ENCODE measurements at regions not wholly inside any gene's neighbourhood (a gene's known extent, or its start where the extent isn't known, plus 50 kb on each side); places are given as distances from the start of the nearest gene placed in this dataset.
"Not testable (repeated sequence)": the region's sequence is repeated elsewhere in the genome, so short reads cannot be mapped to it uniquely, and the experiment has no call there.

GRCh38 chrX:121558886-121559285 is 511.5 kb downstream of the GLUD2 start:
- Mint-ChIP-seq H3K4me1 (ENCODE audit: low read depth) (no peaks in the 10 kb centered on the region), H3K9me3 (ENCODE audit: low read depth) (peaks cover 7% of the 10 kb centered on the region)

GRCh38 chrX:121562616-121563015 is 515.2 kb downstream of the GLUD2 start:
- TF ChIP-seq CTCF (IDR thresholded peaks at IDR 0.05): no peak
- no peaks in the 10 kb centered on the region for H3K4me1 Mint-ChIP-seq (ENCODE audit: low read depth)
- DNase-seq (ENCODE audit: low spot score): no peak
- H3K4me3 Mint-ChIP-seq (ENCODE audit: unreplicated experiment): no peak overlapping the region
- no peaks in the 10 kb centered on the region for H3K36me3 Mint-ChIP-seq (ENCODE audit: low read depth)
- H3K27ac Mint-ChIP-seq (ENCODE audit: unreplicated experiment): no peak overlapping the region
- H3K27me3 Mint-ChIP-seq (ENCODE audit: low read depth): peaks cover 3% of the 10 kb centered on the region
- peaks cover 3% of the 10 kb centered on the region for H3K9me3 Mint-ChIP-seq (ENCODE audit: low read depth)

More at GRCh38 chrX:121558886-121559285, 511.5 kb downstream of the GLUD2 start:
- no peak for DNase-seq (ENCODE audit: low spot score)
- Mint-ChIP-seq H3K4me3 (ENCODE audit: unreplicated experiment) (no peak overlapping the region), H3K27ac (ENCODE audit: unreplicated experiment) (no peak overlapping the region), H3K27me3 (ENCODE audit: low read depth) (peaks cover 15% of the 10 kb centered on the region), H3K36me3 (ENCODE audit: low read depth) (no peaks in the 10 kb centered on the region)
- no peak for TF ChIP-seq CTCF (IDR thresholded peaks at IDR 0.05)

- TF ChIP-seq CTCF (IDR thresholded peaks at IDR 0.05): no peak
- Mint-ChIP-seq H3K4me3 (ENCODE audit: unreplicated experiment) (no peak overlapping the region), H3K27ac (ENCODE audit: unreplicated experiment) (no peak overlapping the region), H3K9me3 (ENCODE audit: low read depth) (peaks cover 13% of the 10 kb centered on the region), H3K36me3 (ENCODE audit: low read depth) (no peaks in the 10 kb centered on the region), H3K4me1 (ENCODE audit: low read depth) (no peaks in the 10 kb centered on the region), H3K27me3 (ENCODE audit: low read depth) (no peaks in the 10 kb centered on the region)
- DNase-seq (ENCODE audit: low spot score): no peak
These were observed 522.2 kb downstream of the GLUD2 start for GRCh38 chrX:121569609-121570008.

GRCh38 chrX:121570072-121570841 is 522.8 kb downstream of the GLUD2 start:
- Mint-ChIP-seq H3K27me3 (ENCODE audit: low read depth) (no peaks in the 10 kb centered on the region), H3K4me3 (ENCODE audit: unreplicated experiment) (no peak overlapping the region), H3K36me3 (ENCODE audit: low read depth) (no peaks in the 10 kb centered on the region), H3K9me3 (ENCODE audit: low read depth) (peaks cover 13% of the 10 kb centered on the region), H3K4me1 (ENCODE audit: low read depth) (no peaks in the 10 kb centered on the region), H3K27ac (ENCODE audit: unreplicated experiment) (no peak overlapping the region)
- no peak for TF ChIP-seq CTCF (IDR thresholded peaks at IDR 0.05)
- peak; percentile 55 for DNase-seq (ENCODE audit: low spot score)

- no peak for DNase-seq (ENCODE audit: low spot score)
- H3K27me3 Mint-ChIP-seq (ENCODE audit: low read depth): no peaks in the 10 kb centered on the region
- H3K9me3 Mint-ChIP-seq (ENCODE audit: low read depth): peaks cover 11% of the 10 kb centered on the region
- H3K36me3 Mint-ChIP-seq (ENCODE audit: low read depth): no peaks in the 10 kb centered on the region
- peak; percentile 49 for TF ChIP-seq CTCF (IDR thresholded peaks at IDR 0.05)
- no peaks in the 10 kb centered on the region for H3K4me1 Mint-ChIP-seq (ENCODE audit: low read depth)
- no peak overlapping the region for H3K27ac Mint-ChIP-seq (ENCODE audit: unreplicated experiment)
- no peak overlapping the region for H3K4me3 Mint-ChIP-seq (ENCODE audit: unreplicated experiment)
These were observed 523.9 kb downstream of the GLUD2 start for GRCh38 chrX:121571333-121571732.

- not testable (repeated sequence) for H3K4me3 Mint-ChIP-seq (ENCODE audit: unreplicated experiment); H3K27me3 Mint-ChIP-seq (ENCODE audit: low read depth); H3K27ac Mint-ChIP-seq (ENCODE audit: unreplicated experiment); DNase-seq (ENCODE audit: low spot score); H3K36me3 Mint-ChIP-seq (ENCODE audit: low read depth); H3K4me1 Mint-ChIP-seq (ENCODE audit: low read depth)
- H3K9me3 Mint-ChIP-seq (ENCODE audit: low read depth): peaks cover 11% of the 10 kb centered on the region
These were observed 527.0 kb downstream of the GLUD2 start for GRCh38 chrX:121574384-121574783.
